ENCODE measurements at regions not wholly inside any gene's neighbourhood (a gene's known extent, or its start where the extent isn't known, plus 50 kb on each side); places are given as distances from the start of the nearest gene placed in this dataset.

GRCh38 chr20:37598100-37598543 lies 70.4 kb upstream of the BLCAP start:
- no peak for DNase-seq (ENCODE audit: low spot score)

- no peak for DNase-seq (ENCODE audit: low spot score)
Observed at GRCh38 chr20:37596890-37597536, 69.3 kb upstream of the BLCAP start.

GRCh38 chr20:37596168-37596567 lies 68.5 kb upstream of the BLCAP start:
- DNase-seq (ENCODE audit: low spot score): no peak

- DNase-seq (ENCODE audit: low spot score): no peak
Observed at GRCh38 chr20:37593710-37594109, 66.0 kb upstream of the BLCAP start.

GRCh38 chr20:37590938-37591490 lies 63.3 kb upstream of the BLCAP start:
- DNase-seq (ENCODE audit: low spot score): no peak

GRCh38 chr20:37586078-37586477 lies 58.4 kb upstream of the BLCAP start:
- DNase-seq (ENCODE audit: low spot score): no peak

GRCh38 chr20:37584238-37584807 lies 56.6 kb upstream of the BLCAP start:
- DNase-seq (ENCODE audit: low spot score): no peak

- DNase-seq (ENCODE audit: low spot score): no peak
Observed at GRCh38 chr20:37581246-37581645, 53.6 kb upstream of the BLCAP start.

- no peak for DNase-seq (ENCODE audit: low spot score)
Observed at GRCh38 chr20:37580069-37580468, 52.4 kb upstream of the BLCAP start.

- no peak for DNase-seq (ENCODE audit: low spot score)
Observed at GRCh38 chr20:37579106-37579505, 51.4 kb upstream of the BLCAP start.

GRCh38 chr20:37577981-37578380 lies 50.3 kb upstream of the BLCAP start:
- no peak for DNase-seq (ENCODE audit: low spot score)
